Skin of body (tissue), 1 donor: ENCODE measurements at regions not wholly inside any gene's neighbourhood (a gene's known extent, or its start where the extent isn't known, plus 50 kb on each side); places are given as distances from the start of the nearest gene placed in this dataset.

Source experiments
- DNase-seq: peaks from one replicate; lab custom pipeline; 2025; lab: John Stamatoyannopoulos, UW

- DNase-seq = no peak
These were observed 51.2 kb upstream of the PALS2 start for GRCh38 chr7:24521917-24522623.
